ENCODE measurements at regions not wholly inside any gene's neighbourhood (a gene's known extent, or its start where the extent isn't known, plus 50 kb on each side); places are given as distances from the start of the nearest gene placed in this dataset.
A peak's percentile ranks its signal among the peaks of the same experiment; 100 is the strongest.
"Not testable (repeated sequence)": the region's sequence is repeated elsewhere in the genome, so short reads cannot be mapped to it uniquely, and the experiment has no call there.

DNA sequence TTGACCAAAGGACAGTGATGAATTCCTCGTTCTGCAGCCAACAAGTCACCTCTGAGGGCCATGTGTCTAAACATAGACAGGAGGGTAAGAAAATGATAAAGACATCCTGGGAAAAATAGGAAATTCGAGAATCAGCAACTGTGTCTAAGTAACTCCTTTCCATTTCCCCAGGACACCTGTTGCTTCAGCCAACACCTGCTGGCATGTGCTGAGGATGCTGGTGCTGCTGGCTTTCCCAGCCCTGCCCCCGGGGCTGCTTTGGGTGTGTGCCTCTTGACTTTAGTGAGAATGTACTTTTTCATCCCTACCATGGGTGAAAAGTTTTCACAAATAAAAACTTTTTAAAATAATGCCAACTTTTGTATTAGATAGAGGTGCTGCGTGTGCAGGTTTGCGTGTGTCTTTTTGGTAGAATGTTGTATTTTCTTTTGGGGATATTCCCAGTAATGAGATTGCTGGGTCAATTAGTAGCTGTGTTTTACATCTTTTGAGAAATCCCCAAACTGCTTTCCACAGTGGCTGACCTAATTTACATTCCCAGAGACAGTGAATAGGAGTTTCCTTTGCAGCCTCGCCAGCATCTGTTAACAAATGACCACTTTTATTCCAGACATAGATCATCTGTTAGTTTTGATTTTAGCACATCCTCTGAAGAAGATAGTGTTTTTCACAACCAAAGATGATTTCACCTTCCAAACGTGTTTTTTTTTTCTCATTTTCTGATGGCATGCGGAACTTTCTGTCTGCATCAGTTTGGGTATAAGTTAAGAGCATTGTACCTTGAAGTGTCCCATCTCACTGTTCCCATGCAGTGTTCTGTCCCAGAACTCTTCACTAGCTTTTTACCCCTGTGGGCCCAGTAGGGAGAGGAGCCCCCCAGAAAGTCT lies 104.2 kb upstream of the ACBD5 start:
- peak; percentile 26 for DNase-seq (ENCODE audit: low spot score)

DNA sequence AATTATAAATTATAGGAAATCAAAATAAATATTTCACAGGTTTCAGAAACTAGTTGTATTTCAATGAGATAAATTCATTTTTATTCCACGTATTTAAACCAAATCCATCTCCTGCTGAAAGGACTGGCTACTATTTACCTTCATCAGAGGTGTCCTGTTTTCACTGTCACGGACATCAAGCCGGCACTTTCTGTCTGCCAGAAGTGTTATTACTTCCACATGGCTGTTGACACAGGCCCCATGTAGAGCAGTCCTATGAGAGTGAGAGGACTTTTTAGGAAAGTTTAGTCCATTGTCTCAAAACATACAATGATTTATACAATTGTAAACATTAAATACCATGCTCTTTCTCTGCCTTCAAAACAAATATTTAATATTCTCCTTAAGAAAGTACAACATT lies 100.4 kb upstream of the ACBD5 start:
- no peak for DNase-seq (ENCODE audit: low spot score)

DNA sequence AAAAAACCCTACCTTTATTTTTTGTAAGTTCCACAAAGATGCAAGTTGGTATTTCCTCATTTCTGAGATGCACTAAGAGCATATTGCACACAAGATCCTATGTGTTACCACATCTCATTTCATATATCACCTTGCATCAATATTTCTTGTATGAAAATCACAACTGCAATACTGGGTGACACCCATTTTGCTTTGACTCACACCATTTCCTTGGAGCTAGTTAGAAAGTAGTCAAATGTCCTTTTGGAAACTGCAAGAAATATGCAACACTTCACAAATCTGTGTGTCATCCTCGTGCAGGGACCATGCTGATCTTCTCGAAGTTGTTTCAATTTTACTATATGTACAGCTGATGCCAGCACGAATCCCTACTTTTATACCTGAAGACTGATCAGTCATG lies 94.6 kb upstream of the ACBD5 start:
- not testable (repeated sequence) for DNase-seq (ENCODE audit: low spot score)

DNA sequence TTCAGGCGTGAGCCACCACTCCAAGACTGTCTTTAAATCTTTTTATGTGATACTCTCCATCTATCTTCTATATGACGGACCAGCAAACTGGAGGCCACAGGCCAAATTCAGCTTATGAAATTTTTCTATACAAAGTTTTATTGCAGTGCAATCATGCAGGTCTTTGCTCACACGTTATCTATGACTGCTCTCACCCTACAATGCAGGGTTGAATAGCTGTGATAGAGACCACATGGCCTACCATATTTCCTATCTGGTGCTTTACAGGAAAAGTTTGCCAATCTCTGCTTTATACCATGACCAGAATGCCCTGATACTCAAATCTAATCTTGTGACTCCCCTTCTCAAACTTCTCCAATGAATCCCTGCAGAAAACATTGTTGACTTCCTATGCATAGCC lies 89.5 kb upstream of the ACBD5 start:
- DNase-seq (ENCODE audit: low spot score), result no peak

DNA sequence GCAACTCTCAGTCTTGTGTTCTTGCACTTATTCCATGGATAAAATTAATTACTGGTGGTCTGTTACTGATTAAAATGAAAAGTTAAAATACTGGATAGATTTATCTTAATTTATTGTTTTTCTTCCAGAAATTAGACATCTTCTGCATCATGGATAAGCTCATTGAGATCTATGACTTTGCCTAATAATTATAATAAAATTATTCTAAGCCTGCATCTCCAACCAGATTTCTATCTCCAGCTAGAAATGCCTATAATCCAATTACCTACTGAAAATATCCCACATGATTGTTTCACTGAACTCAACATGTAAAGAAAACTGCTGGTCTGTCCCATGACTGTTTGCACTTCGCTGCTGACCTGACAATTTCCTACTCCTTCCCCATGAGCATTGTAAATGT lies 88.3 kb upstream of the ACBD5 start:
- no peak for DNase-seq (ENCODE audit: low spot score)

DNA sequence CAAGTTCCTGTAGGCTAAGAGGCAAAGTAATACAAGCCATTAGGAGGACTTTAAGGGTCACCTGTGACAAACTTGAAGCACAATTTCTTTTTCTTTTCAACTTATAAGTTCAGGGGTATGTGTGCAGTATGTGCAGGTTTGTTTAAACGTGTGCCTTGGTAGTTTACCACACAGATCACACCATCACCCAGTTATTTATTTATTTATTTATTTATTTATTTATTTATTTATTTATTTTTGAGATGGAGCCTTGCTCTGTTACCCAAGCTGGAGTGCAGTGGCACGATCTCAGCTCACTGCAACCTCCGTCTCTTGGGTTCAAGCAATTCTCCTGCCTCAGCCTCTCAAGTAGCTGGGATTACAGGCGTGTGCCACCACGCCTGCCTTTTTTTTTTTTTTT lies 86.2 kb upstream of the ACBD5 start:
- DNase-seq (ENCODE audit: low spot score), result not testable (repeated sequence)

DNA sequence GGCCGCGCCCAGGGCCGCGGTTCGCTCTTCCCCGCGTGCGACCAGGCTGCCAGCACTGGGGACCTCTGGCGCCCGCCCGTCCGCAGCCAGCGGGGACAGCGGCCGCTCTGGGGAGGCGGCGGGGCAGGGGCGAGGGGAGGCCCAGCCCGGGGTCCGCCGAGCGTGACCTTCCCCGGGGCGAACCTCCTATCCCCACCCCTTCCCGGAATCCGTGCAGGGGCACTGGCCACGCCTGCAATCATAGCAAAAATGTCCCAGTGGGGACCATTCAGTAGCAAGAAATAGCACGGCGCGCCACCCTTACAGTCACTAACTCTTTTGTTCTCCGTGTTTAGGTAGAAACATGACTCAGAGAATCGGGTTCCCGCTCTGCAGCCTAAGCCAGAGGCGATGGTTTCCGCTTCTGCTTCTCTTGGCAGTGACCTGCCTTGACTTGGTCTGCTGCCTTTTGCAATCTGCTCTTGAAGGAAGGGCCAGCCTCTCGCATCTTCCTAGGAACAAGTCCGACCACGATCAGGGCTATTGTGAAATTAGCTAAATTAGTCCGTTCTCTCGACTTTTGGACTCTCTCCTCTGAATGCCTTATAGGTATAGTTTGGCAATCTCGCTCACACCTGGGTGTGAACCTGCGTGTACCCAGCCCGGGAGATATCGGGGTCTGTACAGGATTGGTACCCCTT lies 79.3 kb upstream of the ACBD5 start:
- no peak for DNase-seq (ENCODE audit: low spot score)

DNA sequence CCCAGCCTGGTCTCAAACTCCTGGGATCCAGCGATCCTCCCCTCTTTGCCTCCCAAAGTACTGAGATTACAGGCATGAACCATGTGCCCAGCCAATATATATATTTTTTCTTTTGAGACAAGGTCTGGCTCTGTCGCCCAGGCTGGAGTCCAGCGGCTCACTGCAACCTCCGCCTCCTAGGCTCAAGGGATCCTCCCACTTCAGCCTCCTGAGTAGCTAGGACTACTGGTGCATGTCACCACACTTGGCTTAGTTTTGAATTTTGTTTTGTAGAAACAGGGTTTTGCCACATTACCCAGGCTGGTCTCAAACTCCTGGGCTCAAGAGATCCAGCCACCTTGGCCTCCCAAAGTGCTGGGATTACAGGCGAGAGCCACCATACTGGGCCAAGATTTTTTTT lies 78.5 kb upstream of the ACBD5 start:
- DNase-seq (ENCODE audit: low spot score), result not testable (repeated sequence)

DNA sequence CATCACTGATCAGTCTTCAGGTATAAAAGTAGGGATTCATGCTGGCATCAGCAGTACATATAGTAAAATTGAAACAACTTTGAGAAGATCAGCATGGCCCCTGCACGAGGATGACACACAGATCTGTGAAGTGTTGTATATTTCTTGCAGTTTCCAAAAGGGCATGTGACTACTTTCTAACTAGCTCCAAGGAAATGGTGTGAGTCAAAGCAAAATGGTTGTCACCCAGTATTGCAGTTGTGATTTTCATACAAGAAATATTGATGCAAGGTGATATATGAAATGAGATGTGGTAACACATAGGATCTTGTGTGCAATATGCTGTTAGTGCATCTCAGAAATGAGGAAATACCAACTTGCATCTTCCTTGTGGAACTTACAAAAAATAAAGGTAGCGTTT lies 74.5 kb upstream of the ACBD5 start:
- not testable (repeated sequence) for DNase-seq (ENCODE audit: low spot score)

DNA sequence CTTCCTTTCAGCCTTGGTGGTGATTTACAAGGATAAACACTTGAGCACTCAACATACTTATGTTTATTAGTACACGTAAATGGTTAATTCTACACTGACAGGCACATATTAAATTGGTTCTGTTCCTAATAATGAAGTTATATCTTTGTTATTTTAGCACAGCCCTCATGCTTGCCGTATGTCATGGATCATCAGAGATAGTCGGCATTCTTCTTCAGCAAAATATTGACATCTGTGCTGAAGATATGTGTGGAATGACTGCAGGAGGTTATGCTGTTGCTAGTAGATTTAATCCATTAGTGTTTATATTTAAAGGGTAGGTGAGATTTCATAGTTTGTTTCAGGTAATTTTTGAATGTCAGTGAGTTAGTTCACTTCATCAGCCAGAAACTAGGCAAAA lies 73.0 kb upstream of the ACBD5 start:
- DNase-seq (ENCODE audit: low spot score), result not testable (repeated sequence)

DNA sequence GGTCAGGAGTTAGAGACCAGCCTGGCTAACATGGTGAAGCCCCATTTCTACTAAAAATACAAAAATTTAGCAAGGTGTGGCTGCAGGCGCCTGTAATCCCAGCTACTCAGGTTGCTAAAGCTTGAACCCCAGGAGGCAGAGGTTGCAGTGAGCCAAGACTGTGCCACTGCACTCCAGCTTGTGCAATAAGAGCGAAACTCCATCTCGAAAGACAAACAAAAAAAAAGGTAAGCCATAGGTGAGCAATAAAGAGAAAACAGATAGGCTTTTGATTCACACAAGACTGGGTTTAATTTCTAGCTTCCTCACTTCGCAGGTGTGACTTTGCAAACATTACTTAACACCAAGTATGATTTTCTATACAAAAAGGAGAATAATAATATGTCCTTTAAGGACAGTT lies 72.3 kb upstream of the ACBD5 start:
- no peak for DNase-seq (ENCODE audit: low spot score)

DNA sequence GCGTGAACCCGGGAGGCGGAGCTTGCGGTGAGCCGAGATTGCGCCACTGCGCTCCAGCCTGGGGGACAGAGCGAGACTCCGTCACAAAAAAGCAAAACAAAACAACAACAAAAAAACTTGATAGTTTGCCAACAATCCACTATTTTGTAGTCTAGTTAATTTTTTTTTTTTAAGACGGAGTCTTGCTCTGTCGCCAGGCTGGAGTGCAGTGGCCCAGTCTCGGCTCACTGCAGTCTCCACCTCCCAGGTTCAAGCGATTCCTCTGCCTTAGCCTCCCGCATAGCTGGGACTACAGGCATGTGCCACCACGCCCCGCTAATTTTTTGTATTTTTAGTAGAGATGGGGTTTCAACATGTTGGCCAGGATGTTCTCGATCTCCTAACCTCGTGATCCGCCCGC lies 71.2 kb upstream of the ACBD5 start:
- DNase-seq (ENCODE audit: low spot score), result not testable (repeated sequence)

DNA sequence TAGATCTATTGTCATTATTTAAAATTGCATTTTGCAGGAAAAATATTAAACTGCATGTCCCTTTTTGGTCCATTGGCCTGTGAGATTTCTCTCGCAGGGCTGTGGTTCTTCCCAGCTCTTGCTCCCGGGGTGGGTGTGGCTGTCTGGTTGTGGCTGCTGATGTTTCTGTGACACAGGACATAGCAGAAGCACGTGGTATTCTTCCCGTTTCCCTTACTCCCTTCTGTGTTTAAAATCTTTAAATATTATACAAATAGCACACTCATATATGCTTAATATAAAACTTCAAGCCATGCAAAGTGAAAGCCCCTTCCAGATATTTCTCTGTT lies 57.9 kb upstream of the ACBD5 start:
- DNase-seq (ENCODE audit: low spot score), result not testable (repeated sequence)

DNA sequence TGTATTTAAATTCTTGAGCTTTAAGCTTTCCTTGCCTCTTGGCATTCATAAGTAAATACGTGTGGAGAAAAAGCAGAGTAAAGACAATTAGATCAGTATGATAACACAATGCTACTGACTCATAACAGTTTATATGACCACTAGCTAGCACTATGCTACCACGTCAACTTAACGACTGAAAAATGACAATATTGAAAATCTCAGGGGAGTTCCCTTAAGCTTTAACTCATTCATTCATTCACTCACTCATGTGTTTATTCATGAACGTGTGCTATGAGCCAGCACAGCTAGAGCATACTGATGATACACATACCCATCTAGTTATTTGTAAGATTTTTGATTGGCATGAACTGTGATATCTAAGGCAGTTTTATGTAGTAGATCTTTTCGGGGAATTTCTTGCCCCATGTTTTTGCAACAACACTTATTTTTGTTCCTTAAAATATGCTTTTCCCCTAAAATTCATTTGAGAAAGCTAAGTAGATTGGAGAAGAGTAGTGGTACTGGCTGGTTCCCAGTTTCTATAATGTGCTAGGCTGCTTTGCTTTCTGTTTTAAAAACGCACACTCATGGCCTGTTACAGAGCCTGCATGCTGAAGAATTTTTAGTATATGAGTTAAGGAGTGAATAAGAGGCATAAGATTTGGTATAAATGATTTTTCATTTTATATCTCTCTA lies 57.4 kb upstream of the ACBD5 start:
- no peak for DNase-seq (ENCODE audit: low spot score)

DNA sequence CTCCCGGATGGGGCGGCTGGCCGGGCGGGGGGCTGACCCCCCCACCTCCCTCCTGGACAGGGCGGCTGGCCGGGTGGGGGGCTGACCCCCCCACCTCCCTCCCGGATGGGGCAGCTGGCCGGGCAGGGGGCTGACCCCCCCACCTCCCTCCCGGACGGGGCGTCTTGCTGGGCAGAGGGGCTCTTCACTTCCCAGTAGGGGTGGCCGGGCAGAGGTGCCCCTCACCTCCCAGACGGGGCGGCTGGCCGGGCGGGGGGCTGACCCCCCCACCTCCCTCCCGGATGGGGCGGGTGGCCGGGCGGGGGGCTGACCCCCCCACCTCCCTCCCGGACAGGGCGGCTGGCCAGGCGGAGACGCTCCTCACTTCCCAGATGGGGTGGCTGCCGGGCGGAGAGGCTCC lies 55.7 kb upstream of the ACBD5 start:
- not testable (repeated sequence) for DNase-seq (ENCODE audit: low spot score)

DNA sequence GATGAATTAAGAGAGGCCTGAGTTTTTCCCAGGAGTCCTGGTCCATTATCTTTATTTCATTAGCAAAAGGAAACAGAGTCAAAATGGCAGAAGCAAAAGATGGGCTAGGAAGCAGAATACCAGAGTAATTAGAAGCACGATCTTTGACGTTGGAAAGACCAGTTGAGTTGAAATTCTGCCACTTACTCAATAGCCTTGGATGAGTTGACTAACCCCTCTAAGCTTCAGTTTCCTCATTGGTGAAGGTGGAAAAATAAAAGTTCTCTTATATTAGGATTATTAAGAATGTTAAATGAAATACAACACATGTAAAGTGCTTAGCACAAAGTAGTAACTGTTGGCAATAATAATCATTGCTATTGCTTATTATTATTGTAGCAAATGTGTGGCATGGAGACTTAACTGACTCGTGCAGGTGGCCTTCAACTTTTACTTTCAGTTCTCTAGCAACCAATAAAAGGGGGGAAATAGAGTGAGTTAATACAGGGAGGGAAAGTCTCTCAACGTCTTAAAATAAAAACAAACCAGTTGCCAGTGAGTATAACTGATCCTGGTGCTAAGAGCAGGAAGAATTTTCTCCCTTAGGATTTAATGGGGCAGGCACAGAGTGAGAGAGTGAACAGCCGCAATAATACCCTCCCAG lies 50.8 kb upstream of the ACBD5 start:
- peak; percentile 31 for DNase-seq (ENCODE audit: low spot score)
